ENCODE measurements at regions not wholly inside any gene's neighbourhood (a gene's known extent, or its start where the extent isn't known, plus 50 kb on each side); places are given as distances from the start of the nearest gene placed in this dataset.

- TF ChIP-seq YY1 (IDR thresholded peaks at IDR 0.05; ENCODE audit: insufficient read depth, insufficient read length) (no peak), SUZ12 (IDR thresholded peaks at IDR 0.05; ENCODE audit: extremely low read depth, insufficient read depth, insufficient read length) (no peak)
Observed at GRCh38 chr7:91512958-91513357, 248.7 kb downstream of the FZD1 start.
